RKO (cell line): ENCODE measurements at regions not wholly inside any gene's neighbourhood (a gene's known extent, or its start where the extent isn't known, plus 50 kb on each side); places are given as distances from the start of the nearest gene placed in this dataset.
"Not testable (repeated sequence)": the region's sequence is repeated elsewhere in the genome, so short reads cannot be mapped to it uniquely, and the experiment has no call there.

Experiments
- DNase-seq: peaks from one replicate; pipeline ENCODE4 v3.0.0-alpha.2; 2016; ENCODE audit warnings: low spot score

- no peak for DNase-seq
Observed at GRCh38 chr5:114822436-114822835, 347.3 kb downstream of the TRIM36 start.

GRCh38 chr5:114790403-114790792 lies 379.3 kb downstream of the TRIM36 start:
- no peak for DNase-seq

DNA sequence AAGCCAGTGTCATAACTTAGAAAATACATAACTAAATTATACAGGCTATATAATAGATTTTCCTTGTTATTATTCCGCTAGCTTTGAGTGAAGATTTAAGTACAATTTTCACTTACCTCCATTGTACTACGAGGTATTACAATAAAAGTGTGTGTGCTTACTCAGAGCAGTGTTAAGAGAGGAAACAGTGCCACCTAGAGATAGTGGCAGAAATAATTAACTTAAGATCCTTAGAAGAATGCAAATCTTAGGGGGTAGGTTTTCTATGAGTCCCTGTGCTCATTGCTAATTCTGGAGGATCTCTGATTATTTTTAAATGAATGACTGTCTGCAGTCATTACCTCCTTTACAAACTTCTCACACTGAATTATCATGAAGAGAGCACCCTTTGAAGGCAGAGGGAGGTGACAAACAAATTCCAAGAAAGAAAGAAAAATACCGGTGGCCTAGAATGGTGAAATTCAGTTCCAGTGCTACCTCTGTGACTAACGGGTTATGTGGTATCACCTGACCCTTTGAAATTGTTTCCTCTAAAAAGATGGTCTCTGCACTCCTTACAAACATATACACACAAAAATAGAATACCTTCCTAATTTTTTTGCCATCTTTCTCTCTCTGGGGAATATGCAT lies 379.8 kb downstream of the TRIM36 start:
- DNase-seq = peak; percentile 59

- no peak for DNase-seq
Observed at GRCh38 chr5:114782869-114783268, 386.8 kb downstream of the TRIM36 start.

DNA sequence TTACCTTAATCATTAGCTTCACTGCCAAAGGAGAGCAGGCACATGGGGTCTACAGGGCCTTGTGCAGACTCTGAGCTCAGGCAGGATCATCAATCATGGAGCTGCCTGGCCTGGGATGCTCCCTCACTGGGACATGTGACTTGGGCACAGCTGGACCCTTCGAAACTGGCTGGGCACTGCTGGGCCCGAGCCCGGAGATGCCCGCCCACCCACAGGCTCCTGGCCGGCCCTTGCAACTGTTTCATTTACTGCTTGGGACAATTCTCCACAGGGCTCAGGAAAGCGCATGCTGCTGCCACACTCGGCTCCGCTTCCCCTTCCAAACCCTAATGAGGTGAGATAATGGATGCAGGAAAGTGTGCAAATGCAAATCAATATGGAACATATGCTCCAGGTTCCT lies 387.5 kb downstream of the TRIM36 start:
- no peak for DNase-seq

GRCh38 chr5:114780290-114780689 lies 389.4 kb downstream of the TRIM36 start:
- no peak for DNase-seq

- DNase-seq = no peak
Observed at GRCh38 chr5:114744406-114744805, 382.5 kb downstream of the KCNN2 start.

DNA sequence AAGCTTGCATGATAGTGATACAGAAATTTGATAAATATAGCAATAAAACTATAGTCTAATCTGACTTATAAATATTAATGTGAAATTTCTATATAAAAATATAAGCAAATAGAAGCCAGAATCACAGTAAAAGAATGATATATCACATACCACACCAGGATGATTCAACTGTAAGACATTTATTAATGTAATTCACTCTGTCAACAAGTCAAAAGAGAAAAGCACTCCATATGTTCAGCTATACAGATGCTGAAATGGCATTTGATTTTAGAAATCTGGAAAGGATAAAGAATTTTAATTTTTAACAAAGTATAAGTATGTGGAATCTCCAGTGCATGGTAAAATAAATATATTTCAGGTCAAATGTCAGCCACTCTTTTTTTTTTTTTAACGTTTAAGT lies 372.4 kb downstream of the KCNN2 start:
- DNase-seq = no peak

DNA sequence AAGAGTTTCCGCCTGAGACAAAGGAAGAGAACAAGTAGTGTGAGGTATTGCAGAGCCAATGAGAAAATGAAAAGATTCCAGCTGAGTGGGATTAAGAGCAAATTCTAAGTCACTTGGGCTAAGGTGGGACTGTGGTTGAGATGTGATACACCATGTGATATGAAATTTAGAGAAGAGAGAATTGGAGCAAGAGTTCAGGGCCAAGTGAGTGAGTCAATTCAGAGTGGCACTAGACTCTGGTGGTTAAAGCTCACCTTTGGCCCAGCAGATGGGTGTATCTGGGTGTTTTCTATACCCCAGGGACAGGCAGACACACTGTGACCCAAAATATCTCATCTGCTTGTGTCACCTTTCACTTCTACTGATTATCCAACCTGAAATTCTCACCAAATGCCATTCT lies 368.1 kb downstream of the KCNN2 start:
- no peak for DNase-seq

DNA sequence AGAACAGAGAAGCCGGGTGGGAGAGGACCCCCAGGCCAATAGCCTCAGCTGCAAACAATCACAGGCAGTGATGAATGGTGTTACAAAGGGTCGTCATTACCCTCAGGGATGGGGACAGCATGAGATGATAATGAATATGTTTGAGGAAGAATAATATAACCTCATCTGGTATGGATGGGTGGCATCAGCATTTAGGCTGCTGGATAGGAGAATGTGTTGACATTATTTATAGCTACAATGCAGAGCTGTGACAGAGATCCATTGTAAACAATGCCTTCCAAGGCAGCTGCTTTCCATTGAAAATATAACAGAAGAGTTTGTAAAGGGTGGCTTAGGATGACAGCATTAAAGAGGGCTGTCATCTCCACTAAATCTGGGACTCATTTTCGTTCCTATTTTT lies 365.5 kb downstream of the KCNN2 start:
- DNase-seq = no peak

GRCh38 chr5:114726131-114726530 lies 364.3 kb downstream of the KCNN2 start:
- DNase-seq = no peak

GRCh38 chr5:114719268-114719667 lies 357.4 kb downstream of the KCNN2 start:
- DNase-seq = no peak

GRCh38 chr5:114716955-114717354 lies 355.1 kb downstream of the KCNN2 start:
- no peak for DNase-seq

DNA sequence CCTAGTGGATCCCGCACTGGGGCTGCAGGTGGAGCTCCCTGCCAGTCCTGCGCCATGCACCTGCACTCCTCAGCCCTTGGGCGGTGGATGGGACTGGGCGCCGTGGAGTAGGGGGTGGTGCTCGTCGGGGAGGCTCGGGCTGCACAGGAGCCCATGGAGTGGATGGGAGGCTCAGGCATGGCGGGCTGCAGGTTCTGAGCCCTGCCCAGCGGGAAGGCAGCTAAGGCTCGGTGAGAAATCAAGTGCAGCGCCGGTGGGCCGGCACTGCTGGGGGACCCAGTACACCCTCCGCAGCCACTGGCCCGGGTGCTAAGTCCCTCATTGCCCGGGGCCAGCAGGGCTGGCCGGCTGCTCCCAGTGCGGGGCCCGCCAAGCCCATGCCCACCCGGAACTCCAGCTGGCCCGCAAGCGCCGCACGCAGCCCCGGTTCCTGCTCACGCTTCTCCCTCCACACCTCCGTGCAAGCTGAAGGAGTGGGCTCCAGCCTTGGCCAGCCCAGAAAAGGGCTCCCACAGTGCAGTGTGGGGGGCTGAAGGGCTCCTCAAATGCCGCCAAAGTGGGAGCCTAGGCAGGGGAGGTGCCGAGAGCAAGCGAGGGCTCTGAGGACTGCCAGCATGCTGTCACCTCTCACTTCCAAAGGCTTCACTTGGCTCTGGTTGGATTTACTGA lies 342.5 kb downstream of the KCNN2 start:
- DNase-seq = not testable (repeated sequence)

- no peak for DNase-seq
Observed at GRCh38 chr5:114702731-114703130, 340.9 kb downstream of the KCNN2 start.

DNA sequence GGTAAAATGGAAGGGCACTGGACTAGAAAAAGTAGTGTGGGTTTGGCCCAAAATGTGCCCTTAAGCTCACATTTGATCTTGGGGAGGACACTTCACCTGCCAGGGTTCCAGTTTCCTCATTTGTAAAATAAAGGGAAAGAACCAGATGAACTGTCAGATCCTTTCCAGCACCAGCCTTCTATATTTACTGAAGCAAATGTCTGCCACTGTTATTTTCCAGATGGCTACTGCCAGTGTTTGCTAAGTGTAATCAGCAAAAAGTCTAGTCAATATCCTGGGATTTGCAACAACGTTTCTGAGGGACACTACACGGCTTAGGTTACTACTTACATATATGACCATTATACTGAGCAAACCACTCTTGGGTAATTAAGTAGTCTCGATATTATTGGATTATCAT lies 340.3 kb downstream of the KCNN2 start:
- DNase-seq = no peak

- no peak for DNase-seq
Observed at GRCh38 chr5:114700823-114701222, 339.0 kb downstream of the KCNN2 start.

DNA sequence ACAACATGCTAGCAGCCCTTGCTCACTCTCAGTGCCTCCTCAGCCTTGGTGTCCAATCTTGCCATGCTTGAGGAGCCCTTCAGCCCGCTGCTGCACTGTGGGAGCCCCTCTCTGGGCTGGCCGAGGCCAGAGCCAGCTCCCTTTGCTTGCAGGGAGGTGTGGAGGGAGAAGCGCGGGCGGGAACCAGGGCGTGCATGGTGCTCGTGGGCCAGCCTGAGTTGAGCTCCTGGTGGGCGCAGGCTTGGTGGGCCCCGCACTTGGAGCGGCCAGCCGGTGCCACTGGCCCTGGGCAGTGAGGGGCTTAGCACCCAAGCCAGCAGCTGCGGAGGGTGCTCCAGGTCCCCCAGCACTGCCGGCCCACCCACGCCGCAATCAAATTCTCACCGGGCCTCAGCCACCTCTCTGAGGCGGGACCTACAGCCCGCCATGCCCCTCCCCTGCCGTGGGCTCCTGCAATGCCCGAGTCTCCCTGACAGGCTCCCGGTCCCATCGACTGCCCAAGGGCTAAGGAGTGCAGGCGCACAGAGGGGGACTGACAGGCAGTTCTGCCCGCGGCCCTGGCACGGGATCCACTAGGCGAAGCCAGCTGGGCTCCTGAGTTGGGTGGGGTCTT lies 333.5 kb downstream of the KCNN2 start:
- DNase-seq = no peak

DNA sequence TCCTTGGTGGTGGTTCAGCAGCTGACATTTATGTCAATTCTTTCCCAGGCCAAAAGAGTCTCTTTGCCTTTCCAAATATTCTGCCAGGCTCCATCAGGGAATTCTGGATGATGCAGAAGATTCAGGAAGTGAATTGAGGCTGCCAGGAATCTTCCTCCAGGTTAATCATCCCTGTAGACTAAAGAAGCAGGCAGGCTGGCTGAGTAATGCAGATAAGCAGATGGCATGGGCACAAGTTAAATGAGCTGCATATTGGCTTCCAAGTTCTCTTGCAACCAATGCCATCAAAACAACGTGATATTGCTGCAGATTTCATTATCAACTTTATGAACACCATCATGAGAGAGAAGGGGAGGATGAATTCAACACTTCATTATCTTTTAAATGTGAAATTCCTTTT lies 324.5 kb downstream of the KCNN2 start:
- DNase-seq = no peak

- no peak for DNase-seq
Observed at GRCh38 chr5:114678778-114679177, 316.9 kb downstream of the KCNN2 start.

DNA sequence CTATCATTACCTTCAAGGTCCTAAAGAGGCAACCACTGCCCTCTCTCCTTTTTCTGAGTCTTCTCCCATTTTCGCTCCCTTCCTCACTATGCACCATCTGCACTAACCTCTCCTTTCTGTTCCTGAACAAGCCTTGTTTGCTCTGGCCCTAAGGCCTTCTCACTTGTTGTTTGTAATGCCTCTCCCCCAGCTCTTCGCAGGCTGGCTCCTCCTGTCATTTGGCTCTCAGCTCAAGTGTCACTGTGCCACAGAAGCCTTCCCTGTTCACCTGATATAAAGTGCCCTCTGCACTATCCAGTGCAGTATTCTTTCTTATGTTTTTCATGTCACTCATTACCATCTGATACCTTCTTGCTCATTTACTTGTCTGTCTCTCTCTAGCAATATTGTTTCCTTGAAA lies 303.7 kb downstream of the KCNN2 start:
- DNase-seq = no peak

DNA sequence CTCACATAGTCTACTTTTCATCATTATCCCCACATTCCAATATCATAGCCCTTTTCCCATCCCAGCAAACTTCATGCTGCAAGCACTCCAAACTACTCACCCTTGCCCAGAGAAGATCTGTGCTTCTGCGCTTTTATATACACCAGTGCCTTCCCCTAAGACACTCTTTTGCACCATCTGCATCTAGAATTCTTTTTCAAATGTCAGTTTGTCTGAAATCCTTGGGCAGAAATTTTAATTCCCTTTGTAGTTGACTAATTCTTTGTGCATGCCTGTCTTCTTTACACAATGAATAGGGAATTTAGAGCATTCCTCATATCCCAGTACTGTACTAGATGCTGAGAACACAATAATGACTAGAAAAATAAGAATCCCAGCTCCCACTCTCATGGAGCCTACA lies 298.9 kb downstream of the KCNN2 start:
- DNase-seq = no peak

DNA sequence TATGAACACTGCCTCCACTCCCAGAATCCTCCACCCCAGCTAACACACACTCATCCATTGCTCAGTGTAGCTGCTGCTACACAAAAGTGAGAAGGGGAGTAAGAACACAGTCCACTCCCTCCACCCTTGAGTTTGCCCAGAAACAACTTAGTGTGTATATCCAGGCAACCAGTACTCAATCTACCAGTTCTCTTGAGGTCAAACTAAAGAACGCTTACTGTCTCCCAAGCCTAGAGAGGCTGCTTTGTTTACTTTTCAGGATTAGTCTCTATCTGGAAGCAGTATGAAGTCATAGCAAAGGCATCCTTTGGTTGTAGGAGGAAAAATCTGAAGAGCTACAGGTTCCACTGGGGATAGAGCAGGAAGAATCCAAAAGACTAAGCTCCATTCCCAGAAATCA lies 296.3 kb downstream of the KCNN2 start:
- DNase-seq = no peak
